ENCODE measurements at regions not wholly inside any gene's neighbourhood (a gene's known extent, or its start where the extent isn't known, plus 50 kb on each side); places are given as distances from the start of the nearest gene placed in this dataset.

DNA sequence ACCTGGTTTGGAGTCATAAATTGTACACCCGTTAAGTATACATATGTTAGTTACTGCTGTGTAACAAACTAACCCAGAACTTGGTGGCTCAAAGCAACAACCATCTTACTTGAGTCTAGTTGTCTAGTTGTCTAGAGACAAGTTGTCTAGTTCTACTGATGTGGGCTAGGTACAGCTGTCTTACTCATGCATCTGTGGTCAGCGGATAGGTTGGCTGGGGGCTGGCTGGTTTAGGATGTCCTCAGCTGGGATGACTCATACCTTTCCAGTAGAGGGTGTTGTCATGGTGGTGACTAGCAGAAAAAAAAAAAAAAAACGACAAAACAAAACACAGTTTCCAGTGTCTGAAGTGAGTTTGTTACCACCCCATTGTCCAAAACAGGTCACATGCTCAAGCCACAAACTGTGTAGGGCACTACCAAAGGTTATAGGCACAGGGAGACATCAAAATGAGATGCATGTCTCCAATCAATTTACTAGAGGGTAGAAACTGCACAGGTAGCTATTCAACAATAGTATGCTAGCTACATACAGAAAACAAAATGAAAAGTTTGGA lies 680.3 kb downstream of the MED13L start:
- H3K27ac ChIP-seq (ENCODE audit: low read depth, low read length), result no peak overlapping the region
- 71 to 76% (median 73%) methylated on average over 3 of the region's 3 CpGs for WGBS, 3 donors

DNA sequence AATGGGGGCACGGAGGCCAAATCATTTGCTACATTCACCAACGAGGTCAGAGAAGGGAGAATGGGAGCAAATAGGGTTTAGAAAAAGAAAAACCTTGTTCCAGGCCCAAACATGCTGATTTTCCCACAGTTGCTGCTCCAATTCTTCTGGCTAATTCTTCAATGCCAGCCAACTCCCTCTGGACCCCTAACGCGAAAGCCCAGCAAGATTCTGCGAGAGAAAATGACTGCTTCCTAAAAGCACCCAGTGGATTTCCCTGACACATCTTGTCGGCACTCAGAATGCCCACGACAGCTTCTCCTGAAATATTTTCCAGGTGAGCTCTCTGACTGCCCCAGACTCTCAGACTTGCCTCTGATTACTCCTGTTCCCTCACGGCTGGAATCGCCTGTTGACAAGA lies 689.4 kb downstream of the MED13L start:
- 72 to 87% (median 82%) methylated on average over 9 of the region's 9 CpGs for WGBS, 3 donors
- H3K27ac ChIP-seq (ENCODE audit: low read depth, low read length), result no peak overlapping the region

DNA sequence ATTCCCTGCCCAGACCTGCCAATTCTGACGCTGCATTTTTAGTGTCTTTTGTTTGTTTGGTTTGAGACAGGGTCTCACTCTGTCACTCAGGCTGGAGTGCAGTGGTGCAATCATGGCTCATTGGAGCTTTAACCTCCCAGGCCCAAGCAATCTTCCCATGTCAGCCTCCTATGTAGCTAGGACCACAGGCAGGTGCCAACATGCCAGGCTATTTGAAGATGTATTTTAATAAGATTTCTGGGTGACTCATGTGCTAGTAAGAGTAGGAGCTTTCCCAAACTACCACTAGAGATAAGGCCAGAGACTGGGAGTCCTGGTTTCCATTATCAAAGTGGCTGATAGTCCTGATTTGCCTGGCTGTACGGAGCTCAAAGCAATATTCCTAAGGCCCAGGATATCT lies 693.3 kb downstream of the MED13L start:
- 57 to 76% (median 73%) methylated on average over 2 of the region's 2 CpGs for WGBS, 3 donors
- no peak overlapping the region for H3K27ac ChIP-seq (ENCODE audit: low read depth, low read length)

DNA sequence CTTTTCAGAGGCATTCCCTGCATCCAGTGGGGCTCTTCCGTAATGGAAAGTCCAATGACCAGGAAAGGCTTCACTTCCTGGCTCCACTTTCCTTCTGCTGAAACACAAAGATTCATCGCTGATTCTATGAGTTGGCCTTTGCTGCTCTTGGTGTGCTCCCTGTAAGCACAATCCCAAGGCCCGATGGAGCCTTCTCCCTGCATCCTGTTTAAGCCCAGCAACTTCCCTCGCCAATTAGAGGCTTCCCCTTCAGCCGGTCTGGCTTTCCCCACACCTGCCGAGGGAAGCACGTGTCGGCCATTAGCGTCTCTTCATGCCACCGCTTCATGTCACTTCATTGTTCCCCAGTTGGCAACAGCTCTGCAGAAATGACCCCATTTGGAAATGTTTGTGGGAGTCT lies 693.9 kb downstream of the MED13L start:
- no peak overlapping the region for H3K27ac ChIP-seq (ENCODE audit: low read depth, low read length)
- WGBS, 3 donors, result 45 to 72% (median 46%) methylated on average over 10 of the region's 10 CpGs

- no peak overlapping the region for H3K27ac ChIP-seq (ENCODE audit: low read depth, low read length)
- WGBS, 3 donors, result 64 to 86% (median 73%) methylated on average over 6 of the region's 6 CpGs
Measured at GRCh38 chr12:115577401-115577800, 700.1 kb downstream of the MED13L start.

- no peak overlapping the region for H3K27ac ChIP-seq (ENCODE audit: low read depth, low read length)
- WGBS, 3 donors, result 40 to 64% (median 64%) methylated on average over 7 of the region's 7 CpGs
Measured at GRCh38 chr12:115574826-115575225, 702.7 kb downstream of the MED13L start.

DNA sequence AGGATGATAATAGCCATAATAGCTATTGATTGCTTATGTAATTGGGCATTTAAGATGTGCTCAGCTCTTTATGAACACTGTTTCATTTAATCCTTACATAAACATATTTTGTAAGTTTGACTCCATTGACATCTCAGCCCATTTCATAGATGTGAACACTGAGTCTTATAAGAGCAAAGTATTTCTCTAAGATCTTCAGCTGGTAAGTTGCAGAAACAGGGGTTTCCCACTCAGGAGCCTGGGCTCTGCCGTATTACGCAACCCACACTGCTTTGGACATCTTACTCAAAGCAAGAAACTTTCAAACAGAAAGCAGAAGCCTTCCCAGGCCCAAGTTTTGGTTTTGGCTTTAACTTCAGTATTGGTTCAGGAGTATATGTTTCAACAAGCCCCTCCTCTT lies 705.1 kb downstream of the MED13L start:
- no peak overlapping the region for H3K27ac ChIP-seq (ENCODE audit: low read depth, low read length)
- 77 to 96% (median 88%) methylated on average over 2 of the region's 2 CpGs for WGBS, 3 donors

DNA sequence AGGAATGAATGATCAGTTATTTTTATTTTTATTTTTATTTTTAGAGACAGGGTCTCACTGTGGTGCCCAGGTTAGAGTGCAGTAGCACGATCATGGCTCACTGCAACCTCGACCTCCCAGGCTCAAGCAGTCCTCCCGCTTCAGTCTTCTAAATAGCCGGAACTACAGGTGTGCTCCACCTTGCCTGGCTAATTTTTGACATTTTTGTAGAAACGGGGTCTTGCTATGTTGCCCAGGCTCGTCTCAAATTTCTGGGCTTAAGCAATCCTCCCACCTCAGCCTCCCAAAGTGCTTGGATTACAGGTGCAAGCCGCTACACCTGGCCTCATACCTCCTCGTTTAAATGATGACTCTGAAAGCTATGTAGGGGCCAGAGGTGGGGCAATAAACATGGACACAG lies 706.0 kb downstream of the MED13L start:
- no peak overlapping the region for H3K27ac ChIP-seq (ENCODE audit: low read depth, low read length)

GRCh38 chr12:115571027-115571426 lies 706.5 kb downstream of the MED13L start:
- 86 to 94% (median 94%) methylated on average over 2 of the region's 2 CpGs for whole genome bisulfite sequencing, 3 donors
- no peak overlapping the region for H3K27ac ChIP-seq (ENCODE audit: low read depth, low read length)

More for the DNA sequence above, 706.0 kb downstream of the MED13L start:
- 78 to 90% (median 89%) methylated on average over 8 of the region's 8 CpGs for WGBS, 3 donors

GRCh38 chr12:115570069-115570777 lies 707.3 kb downstream of the MED13L start:
- H3K27ac ChIP-seq (ENCODE audit: low read depth, low read length), result no peak overlapping the region
- 77 to 86% (median 79%) methylated on average over 27 of the region's 27 CpGs for WGBS, 3 donors

GRCh38 chr12:115569345-115570068 lies 708.0 kb downstream of the MED13L start:
- 59 to 77% (median 75%) methylated on average over 9 of the region's 9 CpGs for WGBS, 3 donors
- H3K27ac ChIP-seq (ENCODE audit: low read depth, low read length), result no peak overlapping the region

GRCh38 chr12:115558281-115558680 lies 719.2 kb downstream of the MED13L start:
- H3K27ac ChIP-seq (ENCODE audit: low read depth, low read length), result no peak overlapping the region
- WGBS, 3 donors, result 58 to 80% (median 80%) methylated on average over 5 of the region's 5 CpGs

- WGBS, 3 donors, result 59 to 94% (median 90%) methylated on average over 4 of the region's 4 CpGs
- H3K27ac ChIP-seq (ENCODE audit: low read depth, low read length), result no peak overlapping the region
Measured at GRCh38 chr12:115553622-115554021, 723.9 kb downstream of the MED13L start.

GRCh38 chr12:115543269-115543668 lies 734.2 kb downstream of the MED13L start:
- H3K27ac ChIP-seq (ENCODE audit: low read depth, low read length), result no peak overlapping the region

GRCh38 chr12:115542656-115543055 lies 734.8 kb downstream of the MED13L start:
- 72 to 90% (median 89%) methylated on average over 7 of the region's 7 CpGs for WGBS, 3 donors
- no peak overlapping the region for H3K27ac ChIP-seq (ENCODE audit: low read depth, low read length)

More at GRCh38 chr12:115543269-115543668, 734.2 kb downstream of the MED13L start:
- WGBS, 3 donors, result 47 to 79% (median 70%) methylated on average over 2 of the region's 2 CpGs

- no peak overlapping the region for H3K27ac ChIP-seq (ENCODE audit: low read depth, low read length)
- WGBS, 3 donors, result 75 to 84% (median 80%) methylated on average over 5 of the region's 5 CpGs
Measured at GRCh38 chr12:115541891-115542421, 735.5 kb downstream of the MED13L start.

- H3K27ac ChIP-seq (ENCODE audit: low read depth, low read length), result no peak overlapping the region
- 79 to 92% (median 86%) methylated on average over 2 of the region's 2 CpGs for WGBS, 3 donors
Measured at GRCh38 chr12:115528466-115528865, 749.0 kb downstream of the MED13L start.

GRCh38 chr12:115521771-115522409 lies 755.6 kb downstream of the MED13L start:
- no peak overlapping the region for H3K27ac ChIP-seq (ENCODE audit: low read depth, low read length)
- WGBS, 3 donors, result 50 to 63% (median 62%) methylated on average over 8 of the region's 8 CpGs

- 77 to 89% (median 87%) methylated on average over 2 of the region's 2 CpGs for WGBS, 3 donors
- H3K27ac ChIP-seq (ENCODE audit: low read depth, low read length), result no peak overlapping the region
Measured at GRCh38 chr12:115519887-115520286, 757.6 kb downstream of the MED13L start.

All from adipose tissue (tissue), 3 donors.